ENCODE measurements at regions not wholly inside any gene's neighbourhood (a gene's known extent, or its start where the extent isn't known, plus 50 kb on each side); places are given as distances from the start of the nearest gene placed in this dataset.

- CTCF ChIA-PET: no interaction called here
- Histone ChIP-seq H3K9me3 (ENCODE audit: control insufficient read depth, insufficient read depth, low read length) (no peaks in the 10 kb centered on the region), H3K27ac (ENCODE audit: low read depth, low read length) (no peak overlapping the region), H3K27me3 (ENCODE audit: control insufficient read depth, insufficient read depth, low read length) (no peaks in the 10 kb centered on the region), H3K4me3 (ENCODE audit: low read depth, low read length) (no peak overlapping the region)
- no peak for TF ChIP-seq CTCF (IDR thresholded peaks at IDR 0.05; ENCODE audit: low read depth, low read length)
- POLR2A ChIA-PET: no interaction called here
- no peak for DNase-seq (ENCODE audit: low read depth, low spot score)
Observed at GRCh38 chr2:198236338-198236737, 431.9 kb downstream of the PLCL1 start.

GRCh38 chr2:198232281-198232680, 427.9 kb downstream of the PLCL1 start:
- Histone ChIP-seq H3K4me3 (ENCODE audit: low read depth, low read length) (no peak overlapping the region), H3K9me3 (ENCODE audit: control insufficient read depth, insufficient read depth, low read length) (no peaks in the 10 kb centered on the region), H3K27ac (ENCODE audit: low read depth, low read length) (no peak overlapping the region), H3K27me3 (ENCODE audit: control insufficient read depth, insufficient read depth, low read length) (no peaks in the 10 kb centered on the region)
- no peak for DNase-seq (ENCODE audit: low read depth, low spot score)
- ChIA-PET POLR2A (no interaction called here), CTCF (no interaction called here)
- TF ChIP-seq CTCF (IDR thresholded peaks at IDR 0.05; ENCODE audit: low read depth, low read length): no peak

GRCh38 chr2:198231562-198231961, 427.2 kb downstream of the PLCL1 start:
- DNase-seq (ENCODE audit: low read depth, low spot score): no peak
- no peak overlapping the region for H3K27ac ChIP-seq (ENCODE audit: low read depth, low read length)
- H3K9me3 ChIP-seq (ENCODE audit: control insufficient read depth, insufficient read depth, low read length): no peaks in the 10 kb centered on the region
- ChIA-PET POLR2A (no interaction called here), CTCF (interaction anchor here (0.8 kb wide), 1 partner anchor 15 kb away, joined by 3 read pairs; no protein-coding TSS in a partner anchor)
- no peak for TF ChIP-seq CTCF (IDR thresholded peaks at IDR 0.05; ENCODE audit: low read depth, low read length)
- no peaks in the 10 kb centered on the region for H3K27me3 ChIP-seq (ENCODE audit: control insufficient read depth, insufficient read depth, low read length)
- H3K4me3 ChIP-seq (ENCODE audit: low read depth, low read length): no peak overlapping the region

GRCh38 chr2:198220763-198221610, 416.6 kb downstream of the PLCL1 start:
- no peaks in the 10 kb centered on the region for H3K27me3 ChIP-seq (ENCODE audit: control insufficient read depth, insufficient read depth, low read length)
- H3K27ac ChIP-seq (ENCODE audit: low read depth, low read length): no peak overlapping the region
- no peak overlapping the region for H3K4me3 ChIP-seq (ENCODE audit: low read depth, low read length)
- no peak for TF ChIP-seq CTCF (IDR thresholded peaks at IDR 0.05; ENCODE audit: low read depth, low read length)
- ChIA-PET POLR2A (no interaction called here), CTCF (interaction anchor here (0.7 to 1.2 kb wide), 2 partner anchors 59 to 383 kb away, joined by 4 to 7 read pairs; no protein-coding TSS in a partner anchor)
- DNase-seq (ENCODE audit: low read depth, low spot score): no peak
- H3K9me3 ChIP-seq (ENCODE audit: control insufficient read depth, insufficient read depth, low read length): no peaks in the 10 kb centered on the region

GRCh38 chr2:198219292-198219691, 414.9 kb downstream of the PLCL1 start:
- no peak for DNase-seq (ENCODE audit: low read depth, low spot score)
- no peak overlapping the region for H3K4me3 ChIP-seq (ENCODE audit: low read depth, low read length)
- no peak for TF ChIP-seq CTCF (IDR thresholded peaks at IDR 0.05; ENCODE audit: low read depth, low read length)
- ChIA-PET CTCF (interaction anchor here (1.2 kb wide), 1 partner anchor 381 kb away, joined by 4 read pairs; no protein-coding TSS in a partner anchor), POLR2A (no interaction called here)
- H3K27me3 ChIP-seq (ENCODE audit: control insufficient read depth, insufficient read depth, low read length): no peaks in the 10 kb centered on the region
- no peaks in the 10 kb centered on the region for H3K9me3 ChIP-seq (ENCODE audit: control insufficient read depth, insufficient read depth, low read length)
- H3K27ac ChIP-seq (ENCODE audit: low read depth, low read length): no peak overlapping the region

Data from AG04450 (cell line).